Activated CD8-positive, alpha-beta T cell treated with anti-CD3 and anti-CD28 coated beads for 36 hours (primary cell): ENCODE measurements at regions not wholly inside any gene's neighbourhood (a gene's known extent, or its start where the extent isn't known, plus 50 kb on each side); places are given as distances from the start of the nearest gene placed in this dataset.

Experiments
- ATAC-seq: fragments of 200-7000 bp; cut with Tn5 transposase; one replicate; pipeline ENCODE4 v1.10.0; 2021; ENCODE audit warnings: mild to moderate bottlenecking, moderate library complexity
- CTCF ChIA-PET: fragments of 350-600 bp; sonication (Branson Sonifier 250); formaldehyde crosslinking; loops from one replicate; lab custom pipeline; 2021; ENCODE audit warnings: antibody characterized with exemption; lab: Charles Lee
- POLR2A ChIA-PET: fragments of 350-600 bp; sonication (Branson Sonifier 250); formaldehyde crosslinking; loops from one replicate; lab custom pipeline; 2021; ENCODE audit warnings: antibody characterized with exemption; lab: Charles Lee
- DNase-seq: peaks from one replicate; pipeline ENCODE4 v3.0.0-alpha.2; 2020
- H3K27ac Mint-ChIP-seq: one replicate; pipeline ENCODE4 v1.8.0; 2021; ENCODE audit warnings: mild to moderate bottlenecking, mixed read lengths
- H3K27me3 Mint-ChIP-seq: one replicate; pipeline ENCODE4 v1.8.0; 2021; ENCODE audit warnings: mixed read lengths
- H3K36me3 Mint-ChIP-seq: one replicate; pipeline ENCODE4 v1.8.0; 2021; ENCODE audit warnings: low read depth, mixed read lengths
- H3K4me1 Mint-ChIP-seq: one replicate; pipeline ENCODE4 v1.8.0; 2021; ENCODE audit warnings: low read depth, mixed read lengths
- H3K4me3 Mint-ChIP-seq: one replicate; pipeline ENCODE4 v1.8.0; 2021; ENCODE audit warnings: mild to moderate bottlenecking, moderate library complexity, mixed read lengths
- H3K9me3 Mint-ChIP-seq: one replicate; pipeline ENCODE4 v1.8.0; 2021; ENCODE audit warnings: mixed read lengths
- intact Hi-C: fragments of 100-400 bp; cut with micrococcal nuclease; formaldehyde crosslinking; loops from one replicate; pipeline ENCODE4 v1.10.0; 2022
- TF ChIP-seq, protein P1 (sequence below): fragments of 200-600 bp; IDR thresholded peaks from one replicate; pipeline ENCODE4 v1.8.0; 2022; ENCODE audit warnings: antibody characterized with exemption, mild to moderate bottlenecking

DNA sequence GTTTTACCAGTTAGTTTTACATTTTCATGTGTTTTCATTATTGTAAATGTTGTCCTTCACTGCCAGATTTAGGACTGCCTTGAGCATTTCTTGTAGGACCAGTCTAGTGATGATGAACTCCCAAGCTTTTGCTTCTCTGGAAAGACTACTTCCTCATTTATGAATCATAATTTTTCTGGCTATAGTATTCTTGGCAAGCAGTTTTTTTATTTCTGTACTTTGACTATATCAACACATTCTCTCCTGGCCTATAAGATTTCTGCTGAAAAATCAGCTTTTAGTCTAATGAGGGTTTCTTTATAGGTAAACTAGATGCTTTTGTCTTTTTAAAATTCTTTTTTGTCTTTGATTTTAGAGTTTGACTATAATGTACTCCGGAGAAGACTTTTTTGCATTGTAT is 256.8 kb upstream of the GRAMD2B start:
- TF ChIP-seq, protein P1, sequence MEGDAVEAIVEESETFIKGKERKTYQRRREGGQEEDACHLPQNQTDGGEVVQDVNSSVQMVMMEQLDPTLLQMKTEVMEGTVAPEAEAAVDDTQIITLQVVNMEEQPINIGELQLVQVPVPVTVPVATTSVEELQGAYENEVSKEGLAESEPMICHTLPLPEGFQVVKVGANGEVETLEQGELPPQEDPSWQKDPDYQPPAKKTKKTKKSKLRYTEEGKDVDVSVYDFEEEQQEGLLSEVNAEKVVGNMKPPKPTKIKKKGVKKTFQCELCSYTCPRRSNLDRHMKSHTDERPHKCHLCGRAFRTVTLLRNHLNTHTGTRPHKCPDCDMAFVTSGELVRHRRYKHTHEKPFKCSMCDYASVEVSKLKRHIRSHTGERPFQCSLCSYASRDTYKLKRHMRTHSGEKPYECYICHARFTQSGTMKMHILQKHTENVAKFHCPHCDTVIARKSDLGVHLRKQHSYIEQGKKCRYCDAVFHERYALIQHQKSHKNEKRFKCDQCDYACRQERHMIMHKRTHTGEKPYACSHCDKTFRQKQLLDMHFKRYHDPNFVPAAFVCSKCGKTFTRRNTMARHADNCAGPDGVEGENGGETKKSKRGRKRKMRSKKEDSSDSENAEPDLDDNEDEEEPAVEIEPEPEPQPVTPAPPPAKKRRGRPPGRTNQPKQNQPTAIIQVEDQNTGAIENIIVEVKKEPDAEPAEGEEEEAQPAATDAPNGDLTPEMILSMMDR, result no peak
- Mint-ChIP-seq H3K36me3 (no peaks in the 10 kb centered on the region), H3K27me3 (no peaks in the 10 kb centered on the region), H3K9me3 (peaks cover 11% of the 10 kb centered on the region), H3K27ac (no peak overlapping the region), H3K4me3 (no peak overlapping the region), H3K4me1 (no peaks in the 10 kb centered on the region)
- DNase-seq, result no peak
- POLR2A ChIA-PET, result no interaction called here
- intact Hi-C loops, result no loop called here
- no peak for ATAC-seq
- CTCF ChIA-PET, result no interaction called here

DNA sequence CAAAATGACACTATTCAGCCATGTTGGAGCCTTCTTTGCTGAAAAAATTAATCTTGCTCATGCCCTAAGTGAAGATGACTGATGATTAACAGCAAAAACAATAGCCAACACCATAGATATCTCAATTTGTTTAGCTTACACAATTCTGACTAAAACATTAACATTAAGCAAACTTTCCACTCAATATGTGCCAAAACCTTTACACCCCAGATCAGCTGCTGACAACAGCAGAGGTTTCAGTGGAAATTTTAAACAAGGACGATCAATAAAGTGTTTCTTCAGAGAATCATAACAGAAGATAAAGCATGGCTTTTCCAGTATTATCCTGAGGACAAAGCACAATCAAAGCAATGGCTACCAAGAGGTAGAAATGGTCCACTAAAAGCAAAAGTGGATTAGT is 254.4 kb upstream of the GRAMD2B start:
- ChIA-PET POLR2A (no interaction called here), CTCF (no interaction called here)
- intact Hi-C loops, result no loop called here
- TF ChIP-seq, protein P1, result no peak
- no peak for DNase-seq
- no peak for ATAC-seq
- peaks cover 11% of the 10 kb centered on the region for H3K9me3 Mint-ChIP-seq
- H3K4me1 Mint-ChIP-seq, result no peaks in the 10 kb centered on the region
- H3K4me3 Mint-ChIP-seq, result no peak overlapping the region
- no peak overlapping the region for H3K27ac Mint-ChIP-seq
- no peaks in the 10 kb centered on the region for H3K27me3 Mint-ChIP-seq
- H3K36me3 Mint-ChIP-seq, result no peaks in the 10 kb centered on the region

DNA sequence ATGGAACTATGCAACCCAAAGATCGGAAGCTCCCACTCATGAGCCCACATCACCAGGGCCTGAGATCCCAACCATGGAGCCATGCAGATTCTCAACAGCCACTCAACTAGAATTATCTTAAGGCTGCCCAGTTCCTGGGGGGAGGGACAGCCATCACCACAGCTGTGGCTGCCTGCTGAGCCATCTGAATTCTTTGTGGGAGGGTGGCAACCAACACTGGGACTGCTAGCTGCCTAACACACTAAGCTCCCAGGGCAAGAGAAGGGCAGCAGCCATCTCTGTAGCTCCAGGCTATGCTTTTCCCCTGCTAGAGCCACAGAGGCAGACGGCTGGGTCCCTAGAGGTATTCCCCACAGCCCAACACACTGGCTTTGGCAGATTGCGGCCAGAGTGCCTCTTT is 251.3 kb upstream of the GRAMD2B start:
- Mint-ChIP-seq H3K4me1 (no peaks in the 10 kb centered on the region), H3K27ac (no peak overlapping the region), H3K9me3 (peaks cover 9% of the 10 kb centered on the region), H3K36me3 (no peaks in the 10 kb centered on the region), H3K27me3 (no peaks in the 10 kb centered on the region), H3K4me3 (no peak overlapping the region)
- TF ChIP-seq, protein P1, result no peak
- no peak for ATAC-seq
- intact Hi-C loops, result no loop called here
- DNase-seq, result no peak
- CTCF ChIA-PET, result no interaction called here
- POLR2A ChIA-PET, result no interaction called here

DNA sequence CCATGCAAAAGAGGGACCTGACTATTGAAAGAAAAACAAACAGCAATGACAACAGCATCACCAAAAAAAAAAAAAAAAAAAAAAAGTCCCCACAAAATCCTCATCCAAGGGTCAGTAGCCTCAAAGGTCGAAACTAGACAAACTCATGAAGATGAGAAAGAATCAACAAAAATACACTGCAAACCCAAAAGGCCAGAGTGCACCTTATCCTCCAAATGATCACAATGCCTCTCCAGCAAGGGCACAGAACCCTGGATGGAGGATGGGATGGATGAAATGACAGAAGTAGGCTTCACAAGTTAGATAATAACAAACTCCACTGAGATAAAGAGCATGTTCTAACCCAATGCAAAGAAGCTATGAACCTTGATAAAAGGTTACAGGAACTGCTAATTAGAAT is 250.4 kb upstream of the GRAMD2B start:
- Mint-ChIP-seq H3K9me3 (peaks cover 5% of the 10 kb centered on the region), H3K36me3 (no peaks in the 10 kb centered on the region), H3K27me3 (no peaks in the 10 kb centered on the region), H3K27ac (no peak overlapping the region), H3K4me1 (no peaks in the 10 kb centered on the region), H3K4me3 (no peak overlapping the region)
- intact Hi-C loops, result no loop called here
- no peak for ATAC-seq
- CTCF ChIA-PET, result no interaction called here
- POLR2A ChIA-PET, result no interaction called here
- no peak for DNase-seq
- TF ChIP-seq, protein P1, result no peak

DNA sequence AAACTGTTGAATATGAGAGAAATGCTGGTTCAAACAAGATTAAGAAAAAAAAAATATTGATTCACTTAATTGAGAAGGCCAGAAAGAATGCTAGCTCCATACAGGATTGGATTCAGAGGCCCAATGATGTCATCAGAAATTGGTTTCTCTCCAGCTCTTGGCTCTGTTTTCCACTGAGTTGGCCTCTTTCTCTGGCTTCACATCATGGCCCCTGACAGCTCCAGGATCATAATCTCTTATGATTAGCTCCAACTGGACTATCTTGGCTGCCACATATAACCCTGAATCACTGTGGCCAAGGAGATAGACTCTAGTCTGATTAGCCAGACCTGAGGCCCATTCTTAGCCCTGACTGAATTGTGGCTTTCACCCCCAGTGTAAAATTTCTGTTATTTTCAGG is 244.7 kb upstream of the GRAMD2B start:
- Mint-ChIP-seq H3K9me3 (peaks cover 5% of the 10 kb centered on the region), H3K4me1 (no peaks in the 10 kb centered on the region), H3K27ac (no peak overlapping the region), H3K27me3 (no peaks in the 10 kb centered on the region), H3K4me3 (no peak overlapping the region), H3K36me3 (no peaks in the 10 kb centered on the region)
- ATAC-seq (no peak), DNase-seq (no peak)
- intact Hi-C loops, result no loop called here
- TF ChIP-seq, protein P1, result no peak
- ChIA-PET CTCF (no interaction called here), POLR2A (no interaction called here)
